BE2C (cell line): ENCODE measurements at regions not wholly inside any gene's neighbourhood (a gene's known extent, or its start where the extent isn't known, plus 50 kb on each side); places are given as distances from the start of the nearest gene placed in this dataset.

Experiments used
- DNase-seq: peaks from one replicate; pipeline ENCODE4 v3.0.0-alpha.2; 2020
- H3K27me3 ChIP-seq: fragments of 250-450 bp; sonication (Bioruptor Pico); 2 replicates; pipeline ENCODE4 v1.5.1; 2020; ENCODE audit warnings: mild to moderate bottlenecking
- H3K36me3 ChIP-seq: fragments of 250-450 bp; sonication (Bioruptor Pico); 2 replicates; pipeline ENCODE4 v1.5.1; 2020; ENCODE audit warnings: mild to moderate bottlenecking
- H3K4me1 ChIP-seq: fragments of 250-450 bp; sonication (Bioruptor Pico); 2 replicates; pipeline ENCODE4 v1.5.1; 2020
- H3K4me3 ChIP-seq: 2 replicates; pipeline ENCODE4 v1.5.1; 2011; ENCODE audit warnings: low read depth, low read length
- H3K9me3 ChIP-seq: fragments of 250-450 bp; sonication (Bioruptor Pico); 2 replicates; pipeline ENCODE4 v1.5.1; 2020
- TF ChIP-seq, protein P1 (sequence below): IDR thresholded peaks from 2 replicates; pipeline ENCODE4 v1.5.1; 2012; ENCODE audit warnings: mild to moderate bottlenecking, low read depth, low read length

DNA sequence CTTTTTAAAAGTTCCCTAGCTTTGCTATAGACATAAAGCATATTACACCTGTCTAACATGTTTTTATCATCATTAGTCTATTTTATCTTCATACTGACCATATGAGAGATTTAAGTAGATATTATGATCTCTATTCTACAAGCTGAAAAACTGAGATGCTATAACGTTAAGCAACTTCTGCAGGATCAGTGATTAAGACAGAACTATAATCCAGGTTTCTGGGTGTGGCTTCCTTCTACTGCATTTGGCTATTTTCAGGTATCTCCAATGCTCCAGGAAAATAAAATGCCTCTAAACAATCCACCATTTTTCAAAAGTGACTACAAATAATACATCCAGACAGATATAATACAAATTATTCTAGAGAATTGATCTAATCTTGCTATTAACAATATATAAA, 53.4 kb downstream of the RGS2 start:
- no peak for DNase-seq
- peaks cover 3% of the 10 kb centered on the region; the same call in 1 of the 2 replicates for H3K4me1 ChIP-seq
- H3K4me3 ChIP-seq = no peak overlapping the region
- H3K36me3 ChIP-seq = no peaks in the 10 kb centered on the region
- no peaks in the 10 kb centered on the region; the same call in 1 of the 2 replicates for H3K9me3 ChIP-seq
- TF ChIP-seq, protein P1, sequence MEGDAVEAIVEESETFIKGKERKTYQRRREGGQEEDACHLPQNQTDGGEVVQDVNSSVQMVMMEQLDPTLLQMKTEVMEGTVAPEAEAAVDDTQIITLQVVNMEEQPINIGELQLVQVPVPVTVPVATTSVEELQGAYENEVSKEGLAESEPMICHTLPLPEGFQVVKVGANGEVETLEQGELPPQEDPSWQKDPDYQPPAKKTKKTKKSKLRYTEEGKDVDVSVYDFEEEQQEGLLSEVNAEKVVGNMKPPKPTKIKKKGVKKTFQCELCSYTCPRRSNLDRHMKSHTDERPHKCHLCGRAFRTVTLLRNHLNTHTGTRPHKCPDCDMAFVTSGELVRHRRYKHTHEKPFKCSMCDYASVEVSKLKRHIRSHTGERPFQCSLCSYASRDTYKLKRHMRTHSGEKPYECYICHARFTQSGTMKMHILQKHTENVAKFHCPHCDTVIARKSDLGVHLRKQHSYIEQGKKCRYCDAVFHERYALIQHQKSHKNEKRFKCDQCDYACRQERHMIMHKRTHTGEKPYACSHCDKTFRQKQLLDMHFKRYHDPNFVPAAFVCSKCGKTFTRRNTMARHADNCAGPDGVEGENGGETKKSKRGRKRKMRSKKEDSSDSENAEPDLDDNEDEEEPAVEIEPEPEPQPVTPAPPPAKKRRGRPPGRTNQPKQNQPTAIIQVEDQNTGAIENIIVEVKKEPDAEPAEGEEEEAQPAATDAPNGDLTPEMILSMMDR = no peak
- H3K27me3 ChIP-seq = no peaks in the 10 kb centered on the region

DNA sequence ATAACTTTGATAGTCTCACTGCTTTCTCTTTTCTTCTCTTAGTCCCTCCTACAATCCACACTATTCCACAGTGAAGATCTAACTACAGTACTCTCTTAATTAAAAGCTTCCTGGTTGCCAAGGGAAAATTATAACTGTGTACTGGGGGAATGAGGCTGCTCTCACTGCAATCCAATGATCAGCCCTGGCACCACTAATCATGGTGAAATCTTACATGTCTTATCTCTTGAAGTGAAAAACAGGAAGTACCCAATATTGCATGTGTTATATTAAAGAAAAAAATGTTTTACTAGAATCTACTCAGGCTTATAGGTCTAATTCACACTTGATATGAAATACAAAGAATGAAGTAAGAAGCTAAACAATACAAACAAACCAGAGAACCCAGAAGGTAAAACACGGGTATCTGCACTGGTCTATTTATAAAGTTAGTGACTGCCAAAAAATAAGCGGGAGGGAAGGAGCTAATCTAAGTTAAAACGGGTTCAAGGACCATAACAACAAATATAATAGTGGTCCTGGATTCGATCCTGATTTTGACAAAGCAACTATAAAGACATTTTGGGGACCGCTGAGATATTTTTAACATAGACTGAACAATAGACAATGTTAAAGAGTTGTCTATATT, 57.5 kb downstream of the RGS2 start:
- Histone ChIP-seq H3K9me3 (no peaks in the 10 kb centered on the region; the same call in 1 of the 2 replicates), H3K4me3 (no peak overlapping the region), H3K4me1 (no peaks in the 10 kb centered on the region), H3K36me3 (no peaks in the 10 kb centered on the region), H3K27me3 (no peaks in the 10 kb centered on the region)
- DNase-seq = no peak
- TF ChIP-seq, protein P1 = no peak

DNA sequence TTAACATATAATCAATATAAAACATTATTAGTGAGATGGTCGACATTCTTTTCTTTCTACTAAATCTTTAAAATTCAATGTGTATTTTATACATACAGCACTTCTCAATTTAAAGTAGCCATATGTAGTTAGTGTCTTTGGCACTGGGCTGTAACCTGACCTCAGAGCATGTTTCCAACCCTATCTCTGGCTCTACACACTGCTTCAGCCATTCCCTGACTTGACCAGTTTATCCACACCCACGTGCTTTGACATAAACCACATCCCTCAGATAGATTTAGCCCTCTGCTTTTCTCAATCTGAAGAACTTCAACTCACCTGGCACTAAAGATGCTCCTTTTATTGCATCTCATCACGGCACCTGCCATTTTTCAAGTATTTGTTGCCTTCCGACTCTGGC, 58.3 kb downstream of the RGS2 start:
- TF ChIP-seq, protein P1 = no peak
- Histone ChIP-seq H3K36me3 (no peaks in the 10 kb centered on the region), H3K9me3 (no peaks in the 10 kb centered on the region; the same call in 1 of the 2 replicates), H3K4me1 (no peaks in the 10 kb centered on the region), H3K4me3 (no peak overlapping the region), H3K27me3 (no peaks in the 10 kb centered on the region)
- no peak for DNase-seq

DNA sequence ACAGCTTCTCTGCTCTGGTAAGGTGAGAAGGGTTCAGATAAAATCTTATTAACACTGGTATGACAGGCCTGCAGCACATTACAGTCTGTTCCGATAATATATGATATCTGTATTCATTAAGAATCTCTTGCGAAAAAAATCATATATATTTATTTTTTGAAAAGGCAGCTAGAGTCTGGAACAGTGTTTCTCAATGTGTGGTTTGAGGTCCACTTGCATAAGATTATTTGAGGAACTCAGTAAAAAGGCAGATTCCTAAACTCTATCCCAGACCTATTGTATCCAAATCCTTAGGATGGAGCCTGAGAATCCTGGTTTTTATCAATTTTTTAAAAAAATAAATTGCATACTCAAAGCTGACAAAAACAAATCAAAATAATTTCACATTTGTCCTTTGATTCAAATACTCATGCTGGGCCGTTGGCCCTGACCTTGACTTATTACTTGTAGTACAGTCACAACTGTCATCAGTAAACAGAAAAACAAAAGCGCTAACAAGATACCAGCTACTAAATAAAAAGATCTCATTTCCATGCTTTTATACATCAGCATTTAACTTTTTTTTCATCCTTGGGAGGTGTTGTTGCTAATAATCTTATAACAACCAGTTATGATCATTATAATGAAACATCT, 60.6 kb downstream of the RGS2 start:
- Histone ChIP-seq H3K27me3 (no peaks in the 10 kb centered on the region), H3K36me3 (no peaks in the 10 kb centered on the region), H3K9me3 (no peaks in the 10 kb centered on the region; the same call in 1 of the 2 replicates), H3K4me1 (no peaks in the 10 kb centered on the region), H3K4me3 (no peak overlapping the region)
- TF ChIP-seq, protein P1 = no peak
- DNase-seq = no peak

DNA sequence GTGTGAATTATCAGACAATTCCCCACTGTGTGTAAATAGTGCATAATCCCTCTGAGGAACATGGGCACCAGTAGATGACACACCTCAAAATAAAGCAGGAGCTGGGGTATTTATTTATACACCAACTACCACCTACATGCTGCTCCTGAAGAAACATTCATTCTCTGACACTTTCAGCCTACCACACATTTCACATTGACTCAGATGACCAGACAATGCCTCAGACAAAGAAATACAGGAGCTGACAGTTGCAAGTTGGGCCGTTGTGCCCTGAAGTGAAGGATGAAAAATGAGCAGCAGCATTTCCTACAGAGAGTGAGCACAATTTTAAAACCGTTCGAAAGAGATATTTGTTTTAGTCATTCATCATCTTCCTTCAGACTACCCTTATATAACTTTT, 63.2 kb downstream of the RGS2 start:
- no peak overlapping the region for H3K4me3 ChIP-seq
- no peaks in the 10 kb centered on the region for H3K36me3 ChIP-seq
- no peaks in the 10 kb centered on the region for H3K27me3 ChIP-seq
- TF ChIP-seq, protein P1 = no peak
- no peaks in the 10 kb centered on the region for H3K4me1 ChIP-seq
- no peak for DNase-seq
- no peaks in the 10 kb centered on the region for H3K9me3 ChIP-seq

DNA sequence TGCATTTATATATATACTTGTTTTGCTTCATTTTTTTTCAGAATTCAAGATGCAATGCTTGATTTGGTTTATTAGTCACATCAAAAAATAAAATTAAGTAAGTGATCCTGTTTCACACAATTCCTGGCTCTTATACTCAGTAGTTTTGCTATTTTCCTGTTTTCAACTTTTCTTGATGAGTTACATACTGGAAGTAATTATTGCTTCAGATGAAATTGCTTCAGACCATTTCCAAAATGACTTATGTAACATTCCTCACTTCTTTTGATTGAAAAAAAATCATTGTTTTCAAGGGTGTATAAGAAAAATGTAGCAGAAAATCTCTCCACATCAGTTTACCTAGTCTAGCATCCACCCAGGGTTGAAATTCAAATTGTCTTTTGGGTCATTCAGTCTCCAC, 65.0 kb downstream of the RGS2 start:
- no peaks in the 10 kb centered on the region for H3K9me3 ChIP-seq
- TF ChIP-seq, protein P1 = no peak
- H3K4me3 ChIP-seq = no peak overlapping the region
- no peaks in the 10 kb centered on the region for H3K4me1 ChIP-seq
- H3K36me3 ChIP-seq = no peaks in the 10 kb centered on the region
- DNase-seq = no peak
- H3K27me3 ChIP-seq = no peaks in the 10 kb centered on the region
